ENCODE measurements at regions not wholly inside any gene's neighbourhood (a gene's known extent, or its start where the extent isn't known, plus 50 kb on each side); places are given as distances from the start of the nearest gene placed in this dataset.

GRCh38 chr13:30151388-30151787 is 156.0 kb downstream of the KATNAL1 start:
- no peak for DNase-seq

- DNase-seq: no peak
Measured at GRCh38 chr13:30149248-30149647, 158.1 kb downstream of the KATNAL1 start.

GRCh38 chr13:30148786-30149185 is 158.6 kb downstream of the KATNAL1 start:
- no peak for DNase-seq

- no peak for DNase-seq
Measured at GRCh38 chr13:30148171-30148754, 159.1 kb downstream of the KATNAL1 start.

DNA sequence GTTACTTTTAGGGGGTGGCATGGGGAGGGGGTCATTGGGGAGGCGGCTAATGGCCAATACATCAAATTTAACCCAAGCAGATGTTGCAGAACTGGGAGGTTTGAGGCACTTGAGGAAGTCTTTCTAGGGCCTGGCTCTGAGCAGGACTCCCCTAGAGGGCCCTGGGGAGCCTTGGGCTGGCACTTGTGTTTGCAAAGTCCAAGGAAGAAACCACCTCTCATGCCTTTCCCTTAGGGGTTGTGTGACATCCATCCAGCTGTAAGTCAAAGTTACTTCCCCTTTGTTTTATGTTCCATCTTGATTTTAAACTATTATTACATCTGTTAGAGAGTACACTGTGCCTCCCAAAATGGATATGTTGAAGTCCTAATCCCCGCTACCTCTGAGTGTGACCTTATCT is 159.9 kb downstream of the KATNAL1 start:
- DNase-seq: peak in 1 of 2 donors; percentile 2

DNA sequence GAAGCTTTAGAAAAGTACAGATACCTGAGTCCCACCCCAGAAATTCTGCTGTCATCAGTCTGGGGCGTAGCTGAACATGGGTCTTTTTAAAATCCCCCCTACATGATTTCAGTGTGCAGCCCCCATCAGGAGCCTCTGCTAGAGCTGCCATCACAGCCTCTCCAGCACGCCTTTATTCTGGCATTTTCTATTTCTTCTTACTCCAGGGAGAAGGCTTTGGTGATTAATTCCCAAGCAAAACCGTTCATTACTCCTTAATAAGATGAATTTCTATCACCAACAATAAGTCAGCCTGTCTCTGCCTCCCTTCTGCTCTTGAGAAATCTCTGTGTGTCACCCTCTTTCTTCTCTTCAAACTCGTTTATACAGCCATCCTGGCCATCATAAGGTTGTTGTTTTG is 160.3 kb downstream of the KATNAL1 start:
- DNase-seq: no peak

GRCh38 chr13:30145709-30146367 is 161.5 kb downstream of the KATNAL1 start:
- DNase-seq: no peak

- DNase-seq: no peak
Measured at GRCh38 chr13:30143666-30144400, 163.5 kb downstream of the KATNAL1 start.

- DNase-seq: no peak
Measured at GRCh38 chr13:30142486-30143211, 164.7 kb downstream of the KATNAL1 start.

GRCh38 chr13:30141775-30142485 is 165.4 kb downstream of the KATNAL1 start:
- DNase-seq: no peak

GRCh38 chr13:30140973-30141372 is 166.4 kb downstream of the KATNAL1 start:
- no peak for DNase-seq

DNA sequence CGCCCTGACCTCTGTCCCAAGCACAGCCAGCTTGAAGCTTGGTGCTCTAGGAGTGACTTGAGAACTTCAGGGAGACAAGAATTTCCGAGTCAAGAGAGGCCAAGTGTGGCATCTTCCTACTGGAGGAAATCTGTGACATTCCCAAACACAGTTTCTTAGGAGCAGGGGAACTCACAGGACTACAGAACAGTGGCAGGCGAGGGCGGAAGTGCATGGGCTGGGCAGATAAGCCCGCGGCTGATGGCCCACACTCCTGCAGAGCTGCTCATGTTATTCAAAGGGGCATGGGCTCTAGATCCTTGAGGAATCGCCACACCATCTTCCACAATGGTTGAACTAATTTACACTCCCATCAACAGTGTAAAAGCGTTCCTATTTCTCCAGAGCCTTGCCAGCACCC is 168.8 kb downstream of the KATNAL1 start:
- no peak for DNase-seq

- no peak for DNase-seq
Measured at GRCh38 chr13:30135868-30136267, 171.5 kb downstream of the KATNAL1 start.

DNA sequence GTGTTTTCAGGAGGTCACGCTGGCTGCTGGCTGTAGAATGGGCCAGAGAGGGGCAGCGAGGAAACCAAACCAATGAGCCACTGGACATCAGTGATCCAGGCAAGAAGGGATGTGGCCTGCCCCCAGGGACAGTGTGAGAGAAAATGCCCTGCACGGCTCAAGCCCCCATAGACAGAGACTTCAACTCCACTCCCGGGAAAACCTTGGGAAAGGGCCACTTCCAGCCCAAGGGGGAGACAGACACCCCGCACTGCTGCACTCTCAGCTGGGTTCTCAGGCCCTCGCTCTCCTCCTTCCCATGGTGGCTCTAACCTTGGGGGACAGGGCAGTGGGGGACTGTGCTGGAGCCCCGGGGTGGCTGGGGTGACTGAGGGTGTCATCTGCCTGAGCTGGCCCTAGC is 172.0 kb downstream of the KATNAL1 start:
- no peak for DNase-seq

DNA sequence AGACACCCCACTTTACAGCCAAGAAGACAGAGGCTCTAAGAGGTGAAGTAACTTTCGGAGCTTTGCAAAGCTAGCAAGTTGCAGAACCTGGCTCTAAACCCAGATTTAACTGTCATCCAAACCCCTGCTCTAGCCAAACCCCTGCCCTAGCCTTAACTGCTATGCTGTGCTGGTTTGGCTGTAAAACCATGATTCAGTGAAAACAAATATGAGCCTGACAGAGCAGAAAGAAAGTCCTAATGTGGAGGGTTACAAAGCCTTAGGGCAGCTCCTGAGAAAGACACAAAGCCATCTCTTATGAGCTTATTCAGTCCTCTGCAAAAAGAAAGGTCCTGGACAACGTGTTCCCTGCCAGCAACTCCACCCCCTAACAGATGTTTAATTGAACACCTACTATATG is 172.8 kb downstream of the KATNAL1 start:
- no peak for DNase-seq

- DNase-seq: no peak
Measured at GRCh38 chr13:30133996-30134395, 173.4 kb downstream of the KATNAL1 start.

GRCh38 chr13:30133554-30133912 is 173.8 kb downstream of the KATNAL1 start:
- DNase-seq: no peak

- DNase-seq: peak; percentile 86 to 94
Measured at GRCh38 chr13:30132623-30133553, 174.5 kb downstream of the KATNAL1 start.

DNA sequence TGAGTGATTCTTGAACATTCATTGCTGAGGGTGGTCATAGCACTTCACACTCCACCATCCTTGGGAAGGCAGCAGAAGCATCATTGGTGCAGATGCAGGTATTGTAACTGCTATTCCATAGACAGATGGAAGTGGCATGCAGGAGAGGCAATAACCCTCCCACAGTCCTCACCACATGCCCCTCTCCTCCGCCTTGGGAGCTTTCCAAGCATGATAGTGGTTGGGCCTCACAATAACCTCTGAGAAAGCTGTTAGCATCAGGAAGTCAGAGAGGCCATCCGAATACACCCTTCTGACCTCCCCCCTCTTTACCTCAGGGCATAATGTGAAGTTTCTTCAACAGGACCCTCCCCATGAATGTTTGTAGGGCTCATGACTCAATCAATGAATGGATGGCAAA is 177.9 kb downstream of the KATNAL1 start:
- DNase-seq: no peak

DNA sequence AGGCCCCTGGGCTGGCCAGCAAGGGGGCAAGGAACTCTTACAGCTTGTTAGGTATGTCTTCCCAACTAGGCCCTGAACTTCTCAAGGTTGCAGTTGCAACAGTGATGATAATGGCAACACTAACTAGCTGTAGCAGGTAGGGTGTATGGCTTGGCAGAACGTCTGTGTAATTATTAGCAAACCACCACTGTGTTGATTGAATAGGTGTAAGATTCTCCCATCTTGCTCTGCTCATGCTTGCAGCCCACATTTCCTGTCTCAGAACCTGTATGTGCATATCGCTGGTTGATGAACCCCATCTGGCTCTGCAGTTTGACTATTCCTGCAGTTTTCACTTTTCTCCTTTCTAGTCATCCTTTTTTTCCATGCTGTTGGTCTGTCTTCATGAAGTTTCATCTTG is 178.8 kb downstream of the KATNAL1 start:
- DNase-seq: no peak

- no peak for DNase-seq
Measured at GRCh38 chr13:30128095-30128494, 179.3 kb downstream of the KATNAL1 start.

All from inflammatory macrophage (primary cell).